ENCODE measurements at regions not wholly inside any gene's neighbourhood (a gene's known extent, or its start where the extent isn't known, plus 50 kb on each side); places are given as distances from the start of the nearest gene placed in this dataset.
"Not testable (repeated sequence)": the region's sequence is repeated elsewhere in the genome, so short reads cannot be mapped to it uniquely, and the experiment has no call there.

DNA sequence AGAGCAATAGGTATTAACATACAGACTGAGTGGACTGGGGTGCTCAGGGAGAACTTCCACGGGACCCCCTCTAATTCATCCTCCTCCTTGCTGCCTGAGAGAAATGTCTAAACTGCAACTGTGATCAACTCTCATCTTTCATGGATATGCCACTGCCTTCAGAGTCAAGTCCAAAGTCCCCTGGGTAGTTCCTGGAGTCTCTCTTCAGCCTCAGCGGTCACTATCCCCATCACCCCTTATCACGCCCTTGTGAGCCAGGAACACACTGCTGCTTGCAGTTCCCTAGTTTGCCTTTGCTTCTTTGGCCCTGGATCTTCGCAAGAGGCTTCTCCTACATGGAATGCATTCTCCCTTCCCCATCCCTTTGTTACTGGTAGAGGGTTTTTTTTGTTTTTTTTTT lies 58.7 kb upstream of the AUTS2 start:
- no peak for DNase-seq
- ATAC-seq = no peak
- Histone ChIP-seq H3K9me3 (peaks cover 0 to 8% of the 10 kb centered on the region in 2 donors), H3K36me3 (no peaks in the 10 kb centered on the region), H3K4me1 (no peaks in the 10 kb centered on the region), H3K4me3 (no peak overlapping the region), H3K27me3 (no peaks in the 10 kb centered on the region), H3K27ac (no peak overlapping the region)
- intact Hi-C loops (cut with DNase I) = no loop called here
- TF ChIP-seq, protein P1, sequence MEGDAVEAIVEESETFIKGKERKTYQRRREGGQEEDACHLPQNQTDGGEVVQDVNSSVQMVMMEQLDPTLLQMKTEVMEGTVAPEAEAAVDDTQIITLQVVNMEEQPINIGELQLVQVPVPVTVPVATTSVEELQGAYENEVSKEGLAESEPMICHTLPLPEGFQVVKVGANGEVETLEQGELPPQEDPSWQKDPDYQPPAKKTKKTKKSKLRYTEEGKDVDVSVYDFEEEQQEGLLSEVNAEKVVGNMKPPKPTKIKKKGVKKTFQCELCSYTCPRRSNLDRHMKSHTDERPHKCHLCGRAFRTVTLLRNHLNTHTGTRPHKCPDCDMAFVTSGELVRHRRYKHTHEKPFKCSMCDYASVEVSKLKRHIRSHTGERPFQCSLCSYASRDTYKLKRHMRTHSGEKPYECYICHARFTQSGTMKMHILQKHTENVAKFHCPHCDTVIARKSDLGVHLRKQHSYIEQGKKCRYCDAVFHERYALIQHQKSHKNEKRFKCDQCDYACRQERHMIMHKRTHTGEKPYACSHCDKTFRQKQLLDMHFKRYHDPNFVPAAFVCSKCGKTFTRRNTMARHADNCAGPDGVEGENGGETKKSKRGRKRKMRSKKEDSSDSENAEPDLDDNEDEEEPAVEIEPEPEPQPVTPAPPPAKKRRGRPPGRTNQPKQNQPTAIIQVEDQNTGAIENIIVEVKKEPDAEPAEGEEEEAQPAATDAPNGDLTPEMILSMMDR (IDR thresholded peaks at IDR 0.05) = no peak

DNA sequence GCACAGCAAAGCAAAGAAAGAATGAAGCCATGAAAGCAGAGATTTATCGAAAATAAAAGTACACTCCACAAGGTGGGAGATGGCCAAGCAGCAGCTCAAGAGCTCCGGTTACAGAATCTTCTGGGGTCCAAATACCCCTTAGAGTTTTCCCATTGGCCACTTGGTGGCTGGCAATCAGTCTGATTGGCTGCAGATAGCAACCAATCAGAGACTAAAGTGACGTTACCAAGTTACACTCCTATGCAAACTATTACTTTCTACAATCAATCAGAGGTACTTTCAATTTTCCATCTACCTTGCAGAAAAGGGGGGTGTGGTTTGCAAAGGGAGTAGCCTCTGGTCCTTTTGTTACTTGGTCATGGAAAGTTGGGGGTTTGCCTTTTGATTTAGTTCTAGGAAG lies 58.0 kb upstream of the AUTS2 start:
- Histone ChIP-seq H3K4me3 (no peak overlapping the region), H3K27ac (no peak overlapping the region), H3K4me1 (no peaks in the 10 kb centered on the region), H3K36me3 (no peaks in the 10 kb centered on the region), H3K27me3 (no peaks in the 10 kb centered on the region), H3K9me3 (peaks cover 0 to 8% of the 10 kb centered on the region in 2 donors)
- intact Hi-C loops (cut with DNase I) = no loop called here
- DNase-seq = no peak
- no peak for ATAC-seq
- TF ChIP-seq, protein P1 (IDR thresholded peaks at IDR 0.05) = no peak

DNA sequence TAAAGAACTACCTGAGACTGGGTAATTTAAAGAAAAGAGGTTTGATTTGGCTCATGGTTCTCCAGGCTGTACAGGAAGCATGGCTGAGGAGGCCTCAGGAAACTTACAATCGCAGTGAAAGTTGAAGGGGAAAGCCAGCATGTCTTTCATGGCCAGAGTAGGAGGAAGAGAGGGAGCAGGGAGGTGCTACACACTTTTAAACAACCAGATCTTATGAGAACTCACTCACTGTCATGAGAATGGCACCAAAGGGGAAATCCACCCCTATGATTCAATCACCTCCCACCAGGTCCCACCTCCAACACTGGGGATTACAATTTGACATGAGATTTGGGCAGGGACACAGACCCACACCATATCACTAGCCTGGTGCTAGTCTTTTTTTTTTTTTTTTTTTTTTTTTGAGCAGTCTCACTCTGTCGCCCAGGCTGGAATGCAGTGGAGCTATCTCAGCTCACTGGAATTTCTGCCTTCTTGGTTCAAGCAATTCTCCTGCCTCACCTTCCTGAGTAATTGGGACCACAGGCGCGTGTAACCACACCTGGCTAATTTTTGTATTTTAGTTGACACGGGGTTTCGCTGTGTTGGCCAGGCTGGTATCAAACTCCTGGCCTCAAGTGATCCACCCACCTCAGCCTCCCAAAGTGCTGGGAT lies 56.4 kb upstream of the AUTS2 start:
- H3K27ac ChIP-seq; H3K27me3 ChIP-seq; H3K36me3 ChIP-seq; intact Hi-C loops (cut with DNase I); H3K4me3 ChIP-seq; DNase-seq; H3K4me1 ChIP-seq; H3K9me3 ChIP-seq; ATAC-seq: not testable (repeated sequence)

DNA sequence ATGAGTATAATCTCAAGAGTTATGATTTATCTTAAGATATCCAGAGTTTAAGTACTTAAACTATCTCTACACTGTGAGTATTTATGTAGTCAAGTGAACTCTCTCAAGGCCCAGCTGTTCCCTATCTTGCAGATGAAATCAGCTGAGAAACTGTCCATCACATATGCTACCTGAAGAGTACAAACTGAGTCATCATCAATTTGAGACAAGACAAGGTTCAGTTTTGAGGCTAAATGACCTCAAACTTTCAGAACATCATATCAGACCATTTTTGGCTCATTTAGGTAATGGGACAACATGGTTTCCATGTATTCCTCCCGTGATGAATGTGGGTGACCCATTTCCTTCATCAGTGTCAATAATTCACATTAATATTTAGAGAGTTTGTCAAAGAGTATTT lies 53.1 kb upstream of the AUTS2 start:
- no peak for DNase-seq
- intact Hi-C loops (cut with DNase I) = no loop called here
- peaks cover 0 to 8% of the 10 kb centered on the region in 2 donors for H3K9me3 ChIP-seq
- H3K4me1 ChIP-seq = no peaks in the 10 kb centered on the region
- no peak for ATAC-seq
- H3K4me3 ChIP-seq = no peak overlapping the region
- H3K27ac ChIP-seq = no peak overlapping the region
- TF ChIP-seq, protein P1 (IDR thresholded peaks at IDR 0.05) = no peak
- no peaks in the 10 kb centered on the region for H3K27me3 ChIP-seq
- H3K36me3 ChIP-seq = no peaks in the 10 kb centered on the region
